ENCODE measurements at regions not wholly inside any gene's neighbourhood (a gene's known extent, or its start where the extent isn't known, plus 50 kb on each side); places are given as distances from the start of the nearest gene placed in this dataset.

GRCh38 chr12:62123721-62124203, 136.4 kb upstream of the USP15 start:
- TF ChIP-seq CTCF (conservative IDR thresholded peaks at IDR 0.05; ENCODE audit: low read length) (peak; percentile 85), EZH2phosphoT487 (IDR thresholded peaks at IDR 0.05; ENCODE audit: borderline replicate concordance) (no peak)

Measured in Loucy (cell line).